Pulmonary artery endothelial cell (primary cell): ENCODE measurements at regions not wholly inside any gene's neighbourhood (a gene's known extent, or its start where the extent isn't known, plus 50 kb on each side); places are given as distances from the start of the nearest gene placed in this dataset.

ENCODE experiments used
- DNase-seq: peaks from one replicate; pipeline ENCODE4 v3.0.0-alpha.2; 2011; ENCODE audit warnings: low read depth, low spot score

- no peak for DNase-seq
Measured at GRCh38 chr6:105794870-105795269, 291.3 kb upstream of the PRDM1 start.

GRCh38 chr6:105794239-105794638, 291.9 kb upstream of the PRDM1 start:
- no peak for DNase-seq

- DNase-seq = no peak
Measured at GRCh38 chr6:105793130-105793529, 293.0 kb upstream of the PRDM1 start.

- DNase-seq = no peak
Measured at GRCh38 chr6:105791583-105792318, 294.4 kb upstream of the PRDM1 start.

- no peak for DNase-seq
Measured at GRCh38 chr6:105791179-105791578, 295.0 kb upstream of the PRDM1 start.

- no peak for DNase-seq
Measured at GRCh38 chr6:105790635-105791034, 295.5 kb upstream of the PRDM1 start.

- no peak for DNase-seq
Measured at GRCh38 chr6:105789935-105790334, 296.2 kb upstream of the PRDM1 start.

- no peak for DNase-seq
Measured at GRCh38 chr6:105787747-105788146, 298.4 kb upstream of the PRDM1 start.

- DNase-seq = no peak
Measured at GRCh38 chr6:105786890-105787655, 299.1 kb upstream of the PRDM1 start.

GRCh38 chr6:105786449-105786848, 299.7 kb upstream of the PRDM1 start:
- DNase-seq = no peak

GRCh38 chr6:105785066-105785811, 300.9 kb upstream of the PRDM1 start:
- no peak for DNase-seq

GRCh38 chr6:105784179-105784578, 302.0 kb upstream of the PRDM1 start:
- no peak for DNase-seq

- DNase-seq = no peak
Measured at GRCh38 chr6:105783333-105783935, 302.7 kb upstream of the PRDM1 start.

GRCh38 chr6:105781915-105782314, 304.2 kb upstream of the PRDM1 start:
- DNase-seq = no peak

GRCh38 chr6:105781248-105781647, 304.9 kb upstream of the PRDM1 start:
- no peak for DNase-seq

- DNase-seq = no peak
Measured at GRCh38 chr6:105780146-105780860, 305.8 kb upstream of the PRDM1 start.

GRCh38 chr6:105779110-105779509, 307.0 kb upstream of the PRDM1 start:
- no peak for DNase-seq

GRCh38 chr6:105775095-105775494, 311.0 kb upstream of the PRDM1 start:
- DNase-seq = no peak

- DNase-seq = no peak
Measured at GRCh38 chr6:105774247-105774646, 311.9 kb upstream of the PRDM1 start.

- no peak for DNase-seq
Measured at GRCh38 chr6:105771313-105771970, 314.7 kb upstream of the PRDM1 start.

GRCh38 chr6:105769987-105770386, 316.1 kb upstream of the PRDM1 start:
- no peak for DNase-seq
